ENCODE measurements at regions not wholly inside any gene's neighbourhood (a gene's known extent, or its start where the extent isn't known, plus 50 kb on each side); places are given as distances from the start of the nearest gene placed in this dataset.
"Not testable (repeated sequence)": the region's sequence is repeated elsewhere in the genome, so short reads cannot be mapped to it uniquely, and the experiment has no call there.

- no peak for DNase-seq
- TF ChIP-seq, protein P1, sequence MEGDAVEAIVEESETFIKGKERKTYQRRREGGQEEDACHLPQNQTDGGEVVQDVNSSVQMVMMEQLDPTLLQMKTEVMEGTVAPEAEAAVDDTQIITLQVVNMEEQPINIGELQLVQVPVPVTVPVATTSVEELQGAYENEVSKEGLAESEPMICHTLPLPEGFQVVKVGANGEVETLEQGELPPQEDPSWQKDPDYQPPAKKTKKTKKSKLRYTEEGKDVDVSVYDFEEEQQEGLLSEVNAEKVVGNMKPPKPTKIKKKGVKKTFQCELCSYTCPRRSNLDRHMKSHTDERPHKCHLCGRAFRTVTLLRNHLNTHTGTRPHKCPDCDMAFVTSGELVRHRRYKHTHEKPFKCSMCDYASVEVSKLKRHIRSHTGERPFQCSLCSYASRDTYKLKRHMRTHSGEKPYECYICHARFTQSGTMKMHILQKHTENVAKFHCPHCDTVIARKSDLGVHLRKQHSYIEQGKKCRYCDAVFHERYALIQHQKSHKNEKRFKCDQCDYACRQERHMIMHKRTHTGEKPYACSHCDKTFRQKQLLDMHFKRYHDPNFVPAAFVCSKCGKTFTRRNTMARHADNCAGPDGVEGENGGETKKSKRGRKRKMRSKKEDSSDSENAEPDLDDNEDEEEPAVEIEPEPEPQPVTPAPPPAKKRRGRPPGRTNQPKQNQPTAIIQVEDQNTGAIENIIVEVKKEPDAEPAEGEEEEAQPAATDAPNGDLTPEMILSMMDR (IDR thresholded peaks at IDR 0.05): no peak
- Histone ChIP-seq H3K27ac (no peak overlapping the region), H3K36me3 (no peaks in the 10 kb centered on the region), H3K9me3 (no peaks in the 10 kb centered on the region), H3K4me3 (no peak overlapping the region), H3K4me1 (no peaks in the 10 kb centered on the region), H3K27me3 (ENCODE audit: low read depth) (no peaks in the 10 kb centered on the region)
- intact Hi-C loops (cut with DNase I): no loop called here
- no peak for ATAC-seq
Observed at GRCh38 chr4:36609661-36610060, 328.2 kb downstream of the DTHD1 start.

DNA sequence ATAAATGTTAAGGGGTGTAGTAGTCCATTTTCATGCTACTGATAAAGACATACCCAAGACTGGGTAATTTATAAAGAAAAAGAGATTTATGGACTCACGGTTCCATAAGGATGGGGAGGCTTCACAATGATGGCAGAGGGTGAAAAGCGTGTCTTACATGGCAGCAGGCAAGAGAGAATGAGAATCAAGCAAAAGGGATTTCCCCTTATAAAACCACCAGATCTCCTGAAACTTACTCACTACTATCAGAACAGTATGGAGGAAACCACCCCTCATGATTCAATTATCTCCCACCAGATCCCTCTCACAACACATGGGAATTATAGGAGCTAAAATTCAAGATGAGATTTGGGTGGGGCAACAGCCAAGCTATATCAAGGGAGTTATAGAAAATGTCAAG lies 329.2 kb downstream of the DTHD1 start:
- DNase-seq: no peak
- intact Hi-C loops (cut with DNase I): no loop called here
- Histone ChIP-seq H3K27ac (no peak overlapping the region), H3K4me3 (no peak overlapping the region), H3K36me3 (no peaks in the 10 kb centered on the region), H3K4me1 (no peaks in the 10 kb centered on the region), H3K27me3 (ENCODE audit: low read depth) (no peaks in the 10 kb centered on the region), H3K9me3 (no peaks in the 10 kb centered on the region)
- TF ChIP-seq, protein P1 (IDR thresholded peaks at IDR 0.05): no peak
- ATAC-seq: no peak

GRCh38 chr4:36613142-36613541 lies 331.7 kb downstream of the DTHD1 start:
- DNase-seq; H3K9me3 ChIP-seq; H3K27ac ChIP-seq; H3K4me3 ChIP-seq; ATAC-seq; H3K4me1 ChIP-seq; H3K27me3 ChIP-seq (ENCODE audit: low read depth); intact Hi-C loops (cut with DNase I); H3K36me3 ChIP-seq: not testable (repeated sequence)

DNA sequence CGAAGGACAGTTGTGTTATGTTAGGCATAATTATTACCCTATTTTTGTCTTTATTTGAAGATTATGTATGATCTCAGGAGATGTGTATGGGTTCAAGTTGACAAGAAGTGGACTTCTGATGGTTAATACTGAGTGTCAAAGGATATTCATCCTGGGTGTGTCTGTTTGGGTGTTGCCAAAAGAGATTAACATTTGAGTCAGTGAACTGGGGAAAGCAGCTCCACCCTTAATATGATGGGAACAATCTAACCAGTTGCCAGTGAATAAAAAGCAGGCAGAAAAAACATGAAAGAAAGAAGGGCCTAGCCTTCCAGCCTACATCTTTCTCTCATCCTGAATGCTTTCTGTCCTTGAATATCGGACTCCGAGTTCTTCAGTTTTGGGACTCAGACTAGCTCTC lies 332.6 kb downstream of the DTHD1 start:
- Histone ChIP-seq H3K4me3 (no peak overlapping the region), H3K27ac (no peak overlapping the region), H3K4me1 (no peaks in the 10 kb centered on the region), H3K27me3 (ENCODE audit: low read depth) (no peaks in the 10 kb centered on the region), H3K9me3 (no peaks in the 10 kb centered on the region), H3K36me3 (no peaks in the 10 kb centered on the region)
- no peak for ATAC-seq
- intact Hi-C loops (cut with DNase I): no loop called here
- TF ChIP-seq, protein P1 (IDR thresholded peaks at IDR 0.05): no peak
- no peak for DNase-seq

DNA sequence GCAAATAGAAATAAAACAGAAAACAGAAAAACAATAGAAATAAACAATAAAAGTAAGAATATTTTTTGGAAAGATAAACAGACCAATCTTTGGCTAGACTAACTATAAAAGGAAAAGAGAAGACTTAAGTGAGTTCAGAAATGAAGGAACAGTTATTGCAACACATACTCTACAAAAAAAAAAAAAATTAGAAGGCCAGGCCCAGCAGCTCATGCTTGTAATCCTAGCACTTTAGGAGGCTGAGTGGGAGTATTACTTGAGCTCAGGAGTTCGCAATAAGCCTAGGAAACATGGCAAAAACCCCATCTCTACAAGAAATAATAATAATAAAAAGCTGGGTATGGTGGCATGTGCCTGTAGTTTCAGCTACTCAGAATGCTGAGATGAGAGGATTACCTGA lies 336.7 kb downstream of the DTHD1 start:
- H3K4me3 ChIP-seq: no peak overlapping the region
- no peaks in the 10 kb centered on the region for H3K4me1 ChIP-seq
- intact Hi-C loops (cut with DNase I): no loop called here
- H3K27ac ChIP-seq: no peak overlapping the region
- no peak for DNase-seq
- TF ChIP-seq, protein P1 (IDR thresholded peaks at IDR 0.05): no peak
- no peaks in the 10 kb centered on the region for H3K27me3 ChIP-seq (ENCODE audit: low read depth)
- no peaks in the 10 kb centered on the region for H3K36me3 ChIP-seq
- no peaks in the 10 kb centered on the region for H3K9me3 ChIP-seq
- no peak for ATAC-seq

GRCh38 chr4:36624030-36624429 lies 342.6 kb downstream of the DTHD1 start:
- no peak for ATAC-seq

More at GRCh38 chr4:36624030-36624429, 342.6 kb downstream of the DTHD1 start:
- DNase-seq: no peak
- TF ChIP-seq, protein P1 (IDR thresholded peaks at IDR 0.05): no peak
- H3K27ac ChIP-seq: no peak overlapping the region
- H3K9me3 ChIP-seq: no peaks in the 10 kb centered on the region
- intact Hi-C loops (cut with DNase I): no loop called here
- H3K4me3 ChIP-seq: no peak overlapping the region
- no peaks in the 10 kb centered on the region for H3K27me3 ChIP-seq (ENCODE audit: low read depth)
- H3K36me3 ChIP-seq: no peaks in the 10 kb centered on the region
- no peaks in the 10 kb centered on the region for H3K4me1 ChIP-seq

Measured in lower lobe of right lung (tissue), 2 donors.